ENCODE measurements at regions not wholly inside any gene's neighbourhood (a gene's known extent, or its start where the extent isn't known, plus 50 kb on each side); places are given as distances from the start of the nearest gene placed in this dataset.

DNA sequence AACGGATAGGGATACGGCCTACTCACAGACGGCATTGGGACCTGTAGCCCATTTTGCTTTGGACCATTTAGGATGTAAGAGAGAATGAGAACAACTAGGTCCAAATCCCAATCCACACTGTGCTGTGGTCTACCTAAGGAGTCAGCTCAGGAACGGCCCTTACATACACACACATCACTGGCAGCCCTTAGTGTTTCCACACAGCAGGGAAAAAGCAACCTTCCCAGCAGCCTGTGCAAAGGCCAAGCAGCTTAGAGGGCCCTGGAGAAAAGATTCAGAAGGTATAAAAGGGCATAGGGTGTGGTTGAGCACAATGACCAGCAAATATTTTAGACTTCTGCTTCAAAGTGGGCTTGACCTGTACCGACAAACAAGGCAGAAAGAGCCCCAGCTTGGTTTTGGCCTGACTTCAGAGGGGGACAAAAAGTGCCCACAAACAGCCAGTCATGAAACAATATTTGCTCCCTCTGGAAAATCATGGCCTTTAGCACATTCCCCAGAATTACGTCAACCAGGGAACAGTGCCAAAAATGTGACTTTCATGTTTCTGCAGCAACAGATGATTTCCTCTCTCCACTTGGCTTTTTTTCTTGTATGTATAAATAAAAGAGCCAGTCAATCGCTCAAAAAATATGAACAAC is 359.5 kb upstream of the FGF16 start:
- TF ChIP-seq POLR2A (IDR thresholded peaks at IDR 0.05; ENCODE audit: low read depth, low read length) (no peak), TAF1 (IDR thresholded peaks at IDR 0.05; ENCODE audit: borderline replicate concordance, low read depth, low read length) (no peak)
